ENCODE measurements at regions not wholly inside any gene's neighbourhood (a gene's known extent, or its start where the extent isn't known, plus 50 kb on each side); places are given as distances from the start of the nearest gene placed in this dataset.

DNA sequence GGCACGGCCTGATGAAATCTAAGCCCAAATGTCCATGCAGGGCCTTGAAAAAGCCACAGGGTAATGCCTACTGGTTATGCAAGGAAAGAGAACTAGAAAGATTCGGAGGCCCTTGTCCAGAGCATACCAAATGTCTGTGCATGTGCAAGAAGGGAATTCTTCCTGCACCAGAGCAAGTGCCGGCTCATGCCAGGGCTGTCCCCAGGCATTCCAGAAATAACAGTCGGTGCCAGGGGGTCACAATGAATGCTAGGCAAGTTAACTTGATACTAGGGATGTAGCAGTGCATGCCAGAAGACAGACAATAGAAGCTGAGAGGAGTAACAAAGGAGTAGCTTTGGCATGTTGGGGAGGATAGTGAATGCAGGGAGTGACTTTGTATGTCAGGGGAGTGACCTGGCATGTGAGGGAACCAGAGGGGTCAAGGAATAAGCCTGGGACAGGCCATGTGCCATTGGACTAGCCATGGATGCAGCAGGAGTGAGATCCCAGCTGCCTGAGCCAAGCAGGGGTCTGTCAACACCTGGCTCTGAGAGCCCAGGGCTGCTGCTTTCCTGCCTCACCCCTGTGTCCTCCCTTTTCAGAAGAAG is 119.5 kb upstream of the UNC5B start:
- H3K4me3 ChIP-seq (ENCODE audit: low read depth, low read length), result no peak overlapping the region
- ChIA-PET CTCF (no interaction called here), POLR2A (interaction anchor here (0.6 kb wide), 1 partner anchor 116 kb away, joined by 3 read pairs; no protein-coding TSS in a partner anchor)
- H3K36me3 ChIP-seq (ENCODE audit: control insufficient read depth in 2 of 2, insufficient read depth in 1 of 2, low read length in 2 of 2), result no peaks in the 10 kb centered on the region
- no peak overlapping the region for H3K27ac ChIP-seq (ENCODE audit: extremely low read depth, low read depth, low read length)
- no peaks in the 10 kb centered on the region for H3K4me1 ChIP-seq (ENCODE audit: control insufficient read depth, insufficient read depth, low read length)
- H3K9me3 ChIP-seq (ENCODE audit: control insufficient read depth, insufficient read depth, low read depth, low read length), result no peaks in the 10 kb centered on the region
- TF ChIP-seq ZSCAN23 (tag by site-specific recombination; IDR thresholded peaks at IDR 0.05), result no peak
- TF ChIP-seq WT1 (tag by site-specific recombination; IDR thresholded peaks at IDR 0.05), result 0 out of 2 replicates have a peak, but pooled peaks have one; percentile 30

DNA sequence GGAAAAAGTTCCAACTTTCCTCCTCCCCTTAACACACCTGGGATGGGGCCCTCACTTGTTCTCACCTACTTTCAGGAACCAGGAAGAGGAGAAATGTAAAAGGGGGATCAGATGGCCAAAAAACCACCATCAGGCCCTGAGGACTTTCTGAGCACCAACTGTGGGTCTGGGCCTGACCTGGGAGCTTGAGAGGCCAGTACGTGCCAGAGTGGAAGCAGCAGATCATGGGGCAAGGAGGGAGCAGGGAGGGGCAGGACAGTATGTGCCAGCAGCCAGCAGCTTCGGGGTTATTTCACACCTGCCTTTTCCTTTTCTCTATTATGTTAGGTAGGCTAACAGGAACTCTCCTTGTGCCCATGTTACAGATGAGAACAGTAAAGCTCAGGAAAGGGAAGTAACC is 118.8 kb upstream of the UNC5B start:
- POLR2A ChIA-PET, result interaction anchor here (0.6 kb wide), 1 partner anchor 115 kb away, joined by 3 read pairs; no protein-coding TSS in a partner anchor

More for the DNA sequence above, 118.8 kb upstream of the UNC5B start:
- TF ChIP-seq, protein P1, sequence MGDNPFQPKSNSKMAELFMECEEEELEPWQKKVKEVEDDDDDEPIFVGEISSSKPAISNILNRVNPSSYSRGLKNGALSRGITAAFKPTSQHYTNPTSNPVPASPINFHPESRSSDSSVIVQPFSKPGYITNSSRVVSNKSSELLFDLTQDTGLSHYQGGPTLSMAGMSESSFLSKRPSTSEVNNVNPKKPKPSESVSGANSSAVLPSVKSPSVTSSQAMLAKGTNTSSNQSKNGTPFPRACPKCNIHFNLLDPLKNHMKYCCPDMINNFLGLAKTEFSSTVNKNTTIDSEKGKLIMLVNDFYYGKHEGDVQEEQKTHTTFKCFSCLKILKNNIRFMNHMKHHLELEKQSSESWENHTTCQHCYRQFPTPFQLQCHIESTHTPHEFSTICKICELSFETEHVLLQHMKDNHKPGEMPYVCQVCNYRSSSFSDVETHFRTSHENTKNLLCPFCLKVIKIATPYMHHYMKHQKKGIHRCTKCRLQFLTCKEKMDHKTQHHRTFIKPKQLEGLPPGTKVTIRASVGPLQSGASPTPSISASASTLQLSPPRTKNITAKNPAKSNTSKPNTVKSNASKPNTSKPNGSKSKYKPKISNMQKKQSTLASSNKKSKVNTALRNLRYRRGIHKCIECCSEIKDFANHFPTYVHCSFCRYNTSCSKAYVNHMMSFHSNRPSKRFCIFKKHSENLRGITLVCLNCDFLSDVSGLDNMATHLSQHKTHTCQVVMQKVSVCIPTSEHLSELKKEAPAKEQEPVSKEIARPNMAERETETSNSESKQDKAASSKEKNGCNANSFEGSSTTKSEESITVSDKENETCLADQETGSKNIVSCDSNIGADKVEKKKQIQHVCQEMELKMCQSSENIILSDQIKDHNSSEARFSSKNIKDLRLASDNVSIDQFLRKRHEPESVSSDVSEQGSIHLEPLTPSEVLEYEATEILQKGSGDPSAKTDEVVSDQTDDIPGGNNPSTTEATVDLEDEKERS (tag by site-specific recombination; IDR thresholded peaks at IDR 0.05), result no peak
- TF ChIP-seq, protein P2, sequence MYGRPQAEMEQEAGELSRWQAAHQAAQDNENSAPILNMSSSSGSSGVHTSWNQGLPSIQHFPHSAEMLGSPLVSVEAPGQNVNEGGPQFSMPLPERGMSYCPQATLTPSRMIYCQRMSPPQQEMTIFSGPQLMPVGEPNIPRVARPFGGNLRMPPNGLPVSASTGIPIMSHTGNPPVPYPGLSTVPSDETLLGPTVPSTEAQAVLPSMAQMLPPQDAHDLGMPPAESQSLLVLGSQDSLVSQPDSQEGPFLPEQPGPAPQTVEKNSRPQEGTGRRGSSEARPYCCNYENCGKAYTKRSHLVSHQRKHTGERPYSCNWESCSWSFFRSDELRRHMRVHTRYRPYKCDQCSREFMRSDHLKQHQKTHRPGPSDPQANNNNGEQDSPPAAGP (tag by site-specific recombination; IDR thresholded peaks at IDR 0.05), result no peak
- TF ChIP-seq KLF8 (tag by site-specific recombination; IDR thresholded peaks at IDR 0.05) (no peak), ZNF785 (tag by site-specific recombination; IDR thresholded peaks at IDR 0.05) (no peak), ZNF830 (tag by site-specific recombination; IDR thresholded peaks at IDR 0.05; ENCODE audit: low read depth) (no peak), FEZF1 (tag by site-specific recombination; IDR thresholded peaks at IDR 0.05) (no peak), ZNF24 (tag by site-specific recombination; IDR thresholded peaks at IDR 0.05) (no peak), ZNF37A (tag by site-specific recombination; IDR thresholded peaks at IDR 0.05) (no peak), ZNF654 (tag by site-specific recombination; IDR thresholded peaks at IDR 0.05; ENCODE audit: low read depth) (no peak), GLIS2 (tag by site-specific recombination; IDR thresholded peaks at IDR 0.05) (no peak), ZNF549 (tag by site-specific recombination; IDR thresholded peaks at IDR 0.05) (no peak), ZNF521 (tag by site-specific recombination; IDR thresholded peaks at IDR 0.05) (no peak), ZNF341 (tag by site-specific recombination; IDR thresholded peaks at IDR 0.05; ENCODE audit: low read depth) (no peak)
- TF ChIP-seq, protein P3, sequence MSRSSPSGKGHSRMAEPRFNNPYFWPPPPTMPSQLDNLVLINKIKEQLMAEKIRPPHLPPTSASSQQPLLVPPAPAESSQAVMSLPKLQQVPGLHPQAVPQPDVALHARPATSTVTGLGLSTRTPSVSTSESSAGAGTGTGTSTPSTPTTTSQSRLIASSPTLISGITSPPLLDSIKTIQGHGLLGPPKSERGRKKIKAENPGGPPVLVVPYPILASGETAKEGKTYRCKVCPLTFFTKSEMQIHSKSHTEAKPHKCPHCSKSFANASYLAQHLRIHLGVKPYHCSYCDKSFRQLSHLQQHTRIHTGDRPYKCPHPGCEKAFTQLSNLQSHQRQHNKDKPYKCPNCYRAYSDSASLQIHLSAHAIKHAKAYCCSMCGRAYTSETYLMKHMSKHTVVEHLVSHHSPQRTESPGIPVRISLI (tag by site-specific recombination; IDR thresholded peaks at IDR 0.05), result no peak
- TF ChIP-seq, protein P4, sequence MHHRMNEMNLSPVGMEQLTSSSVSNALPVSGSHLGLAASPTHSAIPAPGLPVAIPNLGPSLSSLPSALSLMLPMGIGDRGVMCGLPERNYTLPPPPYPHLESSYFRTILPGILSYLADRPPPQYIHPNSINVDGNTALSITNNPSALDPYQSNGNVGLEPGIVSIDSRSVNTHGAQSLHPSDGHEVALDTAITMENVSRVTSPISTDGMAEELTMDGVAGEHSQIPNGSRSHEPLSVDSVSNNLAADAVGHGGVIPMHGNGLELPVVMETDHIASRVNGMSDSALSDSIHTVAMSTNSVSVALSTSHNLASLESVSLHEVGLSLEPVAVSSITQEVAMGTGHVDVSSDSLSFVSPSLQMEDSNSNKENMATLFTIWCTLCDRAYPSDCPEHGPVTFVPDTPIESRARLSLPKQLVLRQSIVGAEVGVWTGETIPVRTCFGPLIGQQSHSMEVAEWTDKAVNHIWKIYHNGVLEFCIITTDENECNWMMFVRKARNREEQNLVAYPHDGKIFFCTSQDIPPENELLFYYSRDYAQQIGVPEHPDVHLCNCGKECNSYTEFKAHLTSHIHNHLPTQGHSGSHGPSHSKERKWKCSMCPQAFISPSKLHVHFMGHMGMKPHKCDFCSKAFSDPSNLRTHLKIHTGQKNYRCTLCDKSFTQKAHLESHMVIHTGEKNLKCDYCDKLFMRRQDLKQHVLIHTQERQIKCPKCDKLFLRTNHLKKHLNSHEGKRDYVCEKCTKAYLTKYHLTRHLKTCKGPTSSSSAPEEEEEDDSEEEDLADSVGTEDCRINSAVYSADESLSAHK (tag by site-specific recombination; IDR thresholded peaks at IDR 0.05), result no peak
- Histone ChIP-seq H3K36me3 (ENCODE audit: control insufficient read depth in 2 of 2, insufficient read depth in 1 of 2, low read length in 2 of 2) (no peaks in the 10 kb centered on the region), H3K4me1 (ENCODE audit: control insufficient read depth, insufficient read depth, low read length) (no peaks in the 10 kb centered on the region), H3K27ac (ENCODE audit: extremely low read depth, low read depth, low read length) (no peak overlapping the region), H3K9me3 (ENCODE audit: control insufficient read depth, insufficient read depth, low read depth, low read length) (no peaks in the 10 kb centered on the region), H3K4me3 (ENCODE audit: low read depth, low read length) (no peak overlapping the region)
- CTCF ChIA-PET, result interaction anchor here (0.6 kb wide), 1 partner anchor 876 kb away, joined by 3 read pairs; no protein-coding TSS in a partner anchor

Measured in HEK293 (cell line).